GM20431 (cell line): ENCODE measurements at regions not wholly inside any gene's neighbourhood (a gene's known extent, or its start where the extent isn't known, plus 50 kb on each side); places are given as distances from the start of the nearest gene placed in this dataset.
"Not testable (repeated sequence)": the region's sequence is repeated elsewhere in the genome, so short reads cannot be mapped to it uniquely, and the experiment has no call there.

Experiments used
- in situ Hi-C: fragments of 300-500 bp; cut with MseI, MboI; formaldehyde crosslinking; loops from one replicate; pipeline ENCODE4 v1.15.0; 2020; ENCODE audit warnings: low sequenced_read_pairs; ENCODE audit not compliant: unreplicated experiment

DNA sequence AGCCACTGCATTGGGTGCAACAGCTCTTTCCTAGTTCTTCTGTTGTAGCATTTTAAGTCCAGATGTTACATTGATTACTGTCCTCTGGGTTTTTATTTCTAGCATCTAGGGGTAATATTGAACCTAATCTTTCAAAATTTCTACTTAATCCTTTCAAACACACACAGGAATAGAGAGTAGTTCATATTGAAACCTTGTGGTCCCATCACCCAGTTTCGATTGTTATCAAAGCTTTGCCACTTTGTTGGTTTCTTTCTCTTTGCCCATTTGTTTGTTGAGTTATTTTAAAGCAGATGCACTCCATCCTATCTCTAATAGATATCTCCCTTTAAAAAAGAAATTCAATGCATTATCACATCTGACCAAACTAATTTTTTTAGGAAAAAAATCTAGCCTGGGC lies 422.9 kb upstream of the AMELY start:
- in situ Hi-C loops = loop anchor here (25.0 kb wide), 1 partner anchor 478 kb away; no protein-coding TSS in a partner anchor

DNA sequence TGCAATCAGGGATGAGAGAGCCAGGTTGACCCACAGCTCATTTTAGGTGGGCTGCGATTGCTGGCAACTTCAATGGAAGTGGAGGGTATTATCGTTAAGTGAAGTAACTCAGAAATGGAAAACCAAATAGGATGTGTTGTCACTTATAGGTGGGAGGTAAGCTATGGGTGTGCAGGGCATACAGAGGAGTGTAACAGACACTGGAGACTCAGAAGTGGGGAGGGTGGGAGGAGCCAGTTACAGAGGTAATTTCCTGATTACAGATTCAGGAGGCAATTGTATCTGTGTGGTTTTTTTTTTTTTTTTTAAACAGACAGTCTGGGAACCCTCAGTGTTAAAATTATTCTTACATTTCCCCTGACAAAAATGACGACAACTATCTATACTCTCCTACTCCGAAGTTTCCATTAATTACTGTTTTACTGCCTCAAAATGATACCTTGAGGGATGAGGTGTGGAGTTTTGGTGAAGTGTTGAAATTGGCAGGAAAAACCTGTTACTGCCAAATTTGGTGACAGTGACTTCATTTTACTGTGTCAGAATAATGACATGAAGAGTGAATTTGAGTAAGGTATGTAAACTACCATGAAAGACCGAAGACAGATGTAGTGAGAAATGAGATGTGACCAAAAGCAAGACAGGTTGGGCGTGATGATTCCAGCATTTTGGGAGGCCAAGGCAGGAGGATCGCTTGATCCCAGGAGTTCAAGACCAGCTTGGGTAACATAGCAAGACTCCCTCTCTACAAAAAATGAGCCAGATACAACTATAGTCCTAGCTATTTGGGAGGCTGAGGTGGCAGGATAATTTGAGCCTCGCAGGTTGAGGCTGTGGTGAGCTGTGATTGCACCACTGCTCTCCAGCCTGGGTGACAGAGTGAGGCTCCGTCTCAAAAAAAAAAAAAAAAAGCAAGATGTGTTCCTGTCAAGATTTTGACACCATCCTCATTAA lies 415.0 kb upstream of the AMELY start:
- in situ Hi-C loops = loop anchor here (25.0 kb wide), 1 partner anchor 486 kb away; no protein-coding TSS in a partner anchor

DNA sequence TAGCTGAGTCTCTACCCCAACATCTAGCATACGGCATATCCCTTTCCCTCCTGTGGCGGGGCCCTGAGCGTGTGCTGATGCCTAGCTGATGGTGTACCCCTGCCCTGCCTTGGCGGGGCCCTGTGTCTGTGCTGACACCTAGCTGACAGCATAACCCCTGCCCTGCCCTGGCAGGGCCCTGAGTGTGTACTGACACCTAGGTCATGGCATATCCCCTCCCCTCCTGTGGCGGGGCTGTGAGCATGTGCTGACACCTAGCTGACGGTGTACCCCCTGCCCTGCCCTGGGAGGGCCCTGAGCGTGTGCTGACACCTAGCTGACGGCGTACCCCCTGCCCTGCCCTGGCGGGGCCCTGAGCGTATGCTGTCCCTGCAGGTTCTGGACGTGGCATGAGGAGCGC lies 414.0 kb upstream of the AMELY start:
- in situ Hi-C loops = loop anchor here (25.0 kb wide), 1 partner anchor 487 kb away; no protein-coding TSS in a partner anchor

- in situ Hi-C loops = no loop called here
Measured at GRCh38 chrY:7320751-7321150, 409.2 kb upstream of the AMELY start.

DNA sequence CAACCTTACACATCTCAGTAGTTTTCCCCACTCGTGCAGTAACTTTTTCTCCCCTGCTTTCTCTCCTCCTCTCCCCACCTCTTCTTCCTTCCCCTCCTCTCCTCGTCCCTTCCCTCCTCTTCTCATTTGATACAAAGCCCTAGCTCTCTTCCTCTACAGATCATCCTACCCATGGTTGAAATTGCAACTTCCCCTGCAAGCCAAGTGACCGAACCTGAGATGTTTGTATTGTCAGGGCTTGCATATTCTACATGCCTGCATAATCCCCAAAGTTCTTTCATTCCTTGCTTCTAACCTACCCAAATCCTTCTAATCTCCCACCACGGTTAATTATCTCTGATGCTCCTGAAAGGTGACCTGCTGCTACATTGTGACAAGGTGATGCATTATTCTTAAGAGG lies 408.6 kb upstream of the AMELY start:
- in situ Hi-C loops = not testable (repeated sequence)

DNA sequence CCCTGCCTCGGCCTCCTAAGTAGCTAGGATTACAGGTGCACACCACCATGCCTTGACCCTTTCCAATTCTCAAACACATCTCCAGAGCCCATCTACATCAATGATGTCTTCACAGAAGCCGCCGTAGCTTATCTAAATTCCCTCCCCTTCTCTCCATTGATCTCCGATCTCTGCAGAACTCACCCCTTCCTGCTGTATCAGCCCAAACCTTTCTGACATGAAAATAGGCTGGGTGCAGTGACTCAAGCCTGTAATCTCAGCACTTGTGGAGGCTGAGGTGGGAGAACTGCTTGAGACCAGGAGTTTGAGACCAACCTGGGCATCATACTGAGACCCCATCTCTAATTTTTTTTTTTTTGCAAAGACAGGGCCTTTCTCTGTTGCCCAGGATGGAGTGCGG lies 406.6 kb upstream of the AMELY start:
- in situ Hi-C loops = no loop called here

GRCh38 chrY:7317571-7317970 lies 406.0 kb upstream of the AMELY start:
- in situ Hi-C loops = no loop called here

DNA sequence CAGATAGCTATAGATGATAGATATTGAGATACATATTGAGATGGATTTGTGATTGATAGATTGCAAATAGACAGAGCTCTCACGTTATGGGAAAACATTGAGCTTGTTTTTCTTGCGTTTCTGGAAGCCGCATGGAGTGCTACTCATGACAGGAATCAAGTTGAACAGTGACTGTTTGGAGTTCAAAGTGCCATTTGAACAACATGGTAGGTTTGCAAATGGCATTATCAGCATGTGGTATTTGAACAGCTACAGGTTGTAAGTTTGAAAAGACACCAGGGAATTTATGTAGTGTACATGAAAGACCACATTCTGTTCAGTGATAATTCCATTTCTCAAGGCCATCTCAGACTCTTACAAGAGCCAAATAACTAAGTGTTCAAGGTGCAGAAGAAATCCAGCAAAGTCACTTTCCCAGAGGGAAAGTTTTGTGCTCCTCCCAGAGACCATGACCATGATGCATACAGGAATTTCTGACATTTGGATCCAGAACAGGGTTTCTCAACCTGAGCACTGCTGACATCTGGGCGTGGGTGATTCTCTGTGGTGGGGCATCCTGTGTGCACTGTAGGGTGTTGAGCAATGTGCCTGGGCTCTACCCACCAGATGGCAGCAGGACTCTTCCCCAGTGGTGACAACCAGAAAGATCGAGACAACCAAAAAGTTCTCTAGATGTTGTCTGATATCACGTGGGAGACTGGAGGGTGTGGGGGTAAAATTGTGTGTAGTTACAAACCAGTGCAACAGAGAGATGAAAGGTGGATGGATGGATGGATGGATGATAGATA lies 399.1 kb upstream of the AMELY start:
- in situ Hi-C loops = no loop called here

DNA sequence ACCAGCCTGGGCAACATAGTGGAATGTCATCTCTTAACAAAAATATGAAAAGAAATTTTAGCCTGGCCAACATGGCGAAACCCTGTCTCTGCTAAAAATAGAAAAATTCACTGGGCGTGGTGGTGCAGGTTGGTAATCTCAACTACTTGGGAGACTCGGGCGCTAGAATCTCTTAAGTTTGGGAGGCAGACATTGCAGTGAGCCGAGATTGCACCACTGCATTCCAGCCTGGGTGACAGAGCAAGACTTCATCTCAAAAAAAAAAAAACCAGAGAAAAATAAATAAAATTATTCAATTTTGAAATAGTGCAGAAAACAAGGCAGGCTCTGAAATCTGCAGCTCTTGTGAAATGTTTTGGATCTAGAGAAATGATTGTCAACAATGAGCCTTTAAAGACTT lies 397.3 kb upstream of the AMELY start:
- in situ Hi-C loops = no loop called here

DNA sequence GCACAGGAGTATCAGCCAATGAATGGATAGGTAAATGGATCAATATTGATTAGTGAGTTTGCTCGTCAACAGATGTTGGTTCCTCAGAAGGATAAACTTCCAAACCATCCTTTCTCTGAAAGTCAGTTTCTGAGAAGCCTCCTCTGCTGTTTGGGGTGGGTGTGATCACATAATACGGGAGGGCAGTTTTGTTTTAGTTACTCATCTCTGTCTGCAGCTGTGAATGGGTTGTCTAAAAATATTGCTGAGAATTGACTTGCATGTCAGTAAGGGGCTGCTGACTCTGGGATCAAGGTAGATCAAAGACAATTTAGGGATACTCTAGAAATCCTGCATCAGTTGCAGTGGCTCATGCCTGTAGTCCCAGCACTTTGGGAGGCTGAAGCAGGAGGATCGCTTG lies 390.8 kb upstream of the AMELY start:
- in situ Hi-C loops = no loop called here

DNA sequence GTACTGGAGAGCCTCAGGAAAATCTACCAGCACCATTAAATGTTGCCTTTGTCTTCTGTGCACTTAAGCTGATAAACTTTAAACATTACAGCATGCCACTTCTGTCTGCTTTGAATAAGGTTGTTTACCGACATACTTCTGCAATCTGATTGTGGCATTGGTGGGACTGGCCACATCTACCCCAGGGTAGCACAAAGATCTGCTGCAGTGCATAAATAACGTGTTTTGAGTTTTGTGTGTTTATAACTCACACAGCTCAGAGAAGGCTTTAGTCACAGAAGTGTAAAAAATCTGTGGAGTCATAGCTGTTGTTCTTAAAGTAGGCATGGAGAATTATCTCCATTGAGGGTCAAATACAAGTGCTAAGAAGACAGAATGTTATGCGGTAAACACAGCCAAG lies 388.4 kb upstream of the AMELY start:
- in situ Hi-C loops = no loop called here

- in situ Hi-C loops = no loop called here
Measured at GRCh38 chrY:7292113-7292512, 380.6 kb upstream of the AMELY start.

DNA sequence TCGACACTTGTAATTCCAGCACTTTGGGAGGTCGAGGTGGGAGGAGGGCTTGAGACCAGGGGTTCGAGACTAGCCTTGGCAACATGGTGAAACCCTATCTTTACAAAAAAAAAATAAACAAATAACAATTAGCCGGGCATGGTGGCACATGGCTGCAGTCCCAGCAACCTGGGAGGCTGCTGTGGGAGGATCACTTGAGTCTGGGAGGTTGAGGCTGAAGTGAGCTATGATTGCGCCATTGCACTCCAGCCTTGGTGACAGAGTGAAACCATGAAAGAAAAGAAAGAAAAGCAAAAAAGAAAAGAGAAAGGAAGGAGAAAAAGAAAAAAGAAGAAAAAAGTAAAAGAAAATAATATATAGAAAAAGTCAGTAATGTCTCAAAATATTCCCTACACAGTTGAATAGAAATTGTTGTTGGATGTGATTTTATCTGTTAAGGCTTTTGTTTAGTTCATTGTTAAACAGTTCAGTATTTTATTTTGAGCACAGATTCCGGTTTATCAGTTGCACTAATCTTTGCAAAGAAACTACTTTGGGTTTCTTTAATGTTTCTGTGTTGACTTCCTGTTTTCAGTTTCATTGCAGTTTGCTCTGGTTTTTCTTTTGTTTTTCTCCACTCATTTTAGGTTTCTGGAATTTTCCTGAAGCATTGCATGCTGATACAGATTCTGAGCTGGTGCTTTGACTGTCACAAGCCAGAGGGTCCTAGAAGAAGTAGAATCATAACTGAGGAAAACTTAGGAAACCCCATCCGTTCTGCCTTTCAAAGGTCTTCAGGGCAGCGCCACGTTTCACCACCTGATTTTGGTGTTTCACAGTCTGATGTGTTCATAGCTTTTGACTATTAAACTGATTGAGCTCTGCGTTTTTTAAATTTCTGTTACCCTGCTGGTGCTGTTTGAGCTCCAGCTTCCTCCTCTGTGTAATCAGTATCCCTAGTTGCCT lies 378.6 kb upstream of the AMELY start:
- in situ Hi-C loops = no loop called here

DNA sequence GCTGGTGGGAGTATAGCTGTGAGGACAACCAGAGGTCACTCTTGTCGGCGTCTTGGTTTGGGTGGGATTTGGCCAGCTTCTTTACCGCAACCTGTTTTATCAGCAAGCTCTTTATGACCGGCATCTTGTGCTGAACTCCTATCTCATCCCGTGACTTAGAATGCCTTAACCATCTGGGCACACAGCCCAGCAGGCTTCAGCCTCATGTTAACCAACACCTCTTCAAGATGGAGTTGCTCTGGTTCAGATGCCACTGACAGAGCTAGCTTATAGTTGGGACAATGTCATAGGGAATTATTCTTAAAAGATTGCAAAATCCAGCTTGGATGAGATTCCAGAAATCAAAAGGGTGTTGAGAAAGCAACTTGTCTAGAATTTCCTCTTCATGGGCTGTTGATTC lies 377.1 kb upstream of the AMELY start:
- in situ Hi-C loops = no loop called here

- in situ Hi-C loops = not testable (repeated sequence)
Measured at GRCh38 chrY:7287963-7288362, 376.4 kb upstream of the AMELY start.

DNA sequence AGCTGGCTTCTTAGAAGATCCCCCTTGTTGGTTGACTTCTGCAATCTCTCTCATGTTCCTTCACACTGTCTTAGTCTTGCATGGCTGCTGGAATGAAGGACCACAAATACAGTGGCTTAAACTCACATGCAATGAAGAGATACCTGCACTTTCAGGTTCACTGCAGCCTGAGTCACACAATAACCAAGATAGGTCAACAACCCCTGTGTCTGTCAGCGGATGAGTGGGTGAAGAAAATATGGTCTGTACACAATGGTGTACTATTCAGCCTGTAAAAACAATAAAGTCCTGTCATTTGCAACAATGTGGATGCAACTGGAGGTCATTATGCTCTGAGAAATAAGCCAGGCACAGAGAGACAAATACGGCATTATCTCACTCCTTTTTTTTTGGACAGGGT lies 373.8 kb upstream of the AMELY start:
- in situ Hi-C loops = no loop called here

DNA sequence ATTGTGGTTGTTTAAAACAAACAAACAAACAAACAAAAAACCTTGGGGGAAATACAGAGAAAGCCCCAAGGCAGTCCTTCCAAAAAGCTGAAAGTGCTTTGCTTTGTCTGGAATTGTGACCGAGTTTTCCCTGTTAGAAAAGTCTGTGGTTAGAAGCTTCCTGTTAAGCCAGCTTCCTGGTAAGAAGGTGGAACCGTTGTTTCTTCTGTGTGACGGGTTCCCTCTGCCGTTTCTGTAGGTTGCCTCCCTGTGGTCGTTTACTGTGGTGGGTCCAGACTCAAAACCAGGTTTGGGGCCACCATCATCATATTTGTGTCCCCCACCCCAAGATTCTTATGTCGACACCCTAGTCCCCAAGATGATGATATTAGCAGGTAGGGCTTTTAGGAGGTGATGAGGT lies 371.4 kb upstream of the AMELY start:
- in situ Hi-C loops = no loop called here

- in situ Hi-C loops = not testable (repeated sequence)
Measured at GRCh38 chrY:7280151-7280740, 368.7 kb upstream of the AMELY start.

DNA sequence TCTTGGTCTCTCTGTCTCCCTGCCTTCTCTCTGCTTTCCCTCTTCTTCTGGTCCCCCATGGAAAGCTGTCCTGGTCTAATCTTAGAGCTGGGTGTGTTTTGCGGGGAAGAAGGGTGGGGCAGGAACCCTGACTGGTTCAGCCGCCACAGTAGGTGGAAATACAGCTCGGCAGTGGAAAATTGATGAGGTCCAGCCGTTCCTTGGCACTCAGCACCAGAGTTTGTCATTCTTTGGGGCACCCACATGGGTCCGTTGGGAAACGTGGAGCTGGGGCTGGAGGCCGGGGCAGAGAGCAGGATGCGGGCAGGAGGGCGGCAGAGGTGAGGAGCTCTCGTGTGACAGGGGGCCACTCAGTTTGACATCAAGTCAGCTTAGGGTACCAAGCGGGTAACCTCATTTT lies 364.2 kb upstream of the AMELY start:
- in situ Hi-C loops = no loop called here

- in situ Hi-C loops = no loop called here
Measured at GRCh38 chrY:7275014-7275413, 363.5 kb upstream of the AMELY start.
